NCI-H526 (cell line): ENCODE measurements at regions not wholly inside any gene's neighbourhood (a gene's known extent, or its start where the extent isn't known, plus 50 kb on each side); places are given as distances from the start of the nearest gene placed in this dataset.
A peak's percentile ranks its signal among the peaks of the same experiment; 100 is the strongest.

Experiments used
- DNase-seq, 2 experiments: peaks; one replicate each; lab custom pipeline; 2025; lab: John Stamatoyannopoulos, UW

GRCh38 chr18:41621177-41621576 lies 333.9 kb upstream of the PIK3C3 start:
- DNase-seq, result no peak

GRCh38 chr18:41618147-41618546 lies 336.9 kb upstream of the PIK3C3 start:
- DNase-seq, result no peak

- no peak for DNase-seq
These were observed 337.4 kb upstream of the PIK3C3 start for GRCh38 chr18:41617647-41618046.

- peak; percentile 41 to 46 for DNase-seq
These were observed 341.9 kb upstream of the PIK3C3 start for GRCh38 chr18:41613003-41613609.

- no peak for DNase-seq
These were observed 350.1 kb upstream of the PIK3C3 start for GRCh38 chr18:41604964-41605363.

- no peak for DNase-seq
These were observed 353.0 kb upstream of the PIK3C3 start for GRCh38 chr18:41602034-41602433.

GRCh38 chr18:41600693-41601391 lies 354.2 kb upstream of the PIK3C3 start:
- DNase-seq, result no peak

- no peak for DNase-seq
These were observed 355.6 kb upstream of the PIK3C3 start for GRCh38 chr18:41599466-41599865.

- DNase-seq, result no peak
These were observed 360.5 kb upstream of the PIK3C3 start for GRCh38 chr18:41594582-41594981.

- no peak for DNase-seq
These were observed 361.8 kb upstream of the PIK3C3 start for GRCh38 chr18:41593171-41593675.

GRCh38 chr18:41587976-41588375 lies 367.1 kb upstream of the PIK3C3 start:
- DNase-seq, result no peak

GRCh38 chr18:41585512-41585911 lies 369.5 kb upstream of the PIK3C3 start:
- no peak for DNase-seq

- DNase-seq, result no peak
These were observed 375.8 kb upstream of the PIK3C3 start for GRCh38 chr18:41579185-41579584.

GRCh38 chr18:41577529-41577928 lies 377.5 kb upstream of the PIK3C3 start:
- DNase-seq, result no peak

- DNase-seq, result no peak
These were observed 378.4 kb upstream of the PIK3C3 start for GRCh38 chr18:41576643-41577042.

GRCh38 chr18:41569867-41570266 lies 385.2 kb upstream of the PIK3C3 start:
- no peak for DNase-seq

GRCh38 chr18:41561961-41562360 lies 393.1 kb upstream of the PIK3C3 start:
- DNase-seq, result no peak

GRCh38 chr18:41558715-41559114 lies 396.3 kb upstream of the PIK3C3 start:
- no peak for DNase-seq

GRCh38 chr18:41553716-41554115 lies 401.3 kb upstream of the PIK3C3 start:
- no peak for DNase-seq

- no peak for DNase-seq
These were observed 406.3 kb upstream of the PIK3C3 start for GRCh38 chr18:41548521-41549260.

GRCh38 chr18:41545091-41545888 lies 409.7 kb upstream of the PIK3C3 start:
- DNase-seq, result no peak

- no peak for DNase-seq
These were observed 411.2 kb upstream of the PIK3C3 start for GRCh38 chr18:41543815-41544214.
